Astrocyte (in vitro differentiated cells and primary cell): ENCODE measurements at regions not wholly inside any gene's neighbourhood (a gene's known extent, or its start where the extent isn't known, plus 50 kb on each side); places are given as distances from the start of the nearest gene placed in this dataset.

Experiments used
- EZH2 ChIP-seq: IDR thresholded peaks from 2 replicates; pipeline ENCODE4 v1.6.1; 2012; ENCODE audit warnings: mild to moderate bottlenecking, low read length, inconsistent platforms; ENCODE audit not compliant: insufficient read depth
- TF ChIP-seq, protein P1 (sequence below): IDR thresholded peaks from 2 replicates; pipeline ENCODE4 v1.5.1; 2011; ENCODE audit warnings: low read depth, mild to moderate bottlenecking, inconsistent platforms, low read length, moderate library complexity; ENCODE audit not compliant: insufficient read depth

DNA sequence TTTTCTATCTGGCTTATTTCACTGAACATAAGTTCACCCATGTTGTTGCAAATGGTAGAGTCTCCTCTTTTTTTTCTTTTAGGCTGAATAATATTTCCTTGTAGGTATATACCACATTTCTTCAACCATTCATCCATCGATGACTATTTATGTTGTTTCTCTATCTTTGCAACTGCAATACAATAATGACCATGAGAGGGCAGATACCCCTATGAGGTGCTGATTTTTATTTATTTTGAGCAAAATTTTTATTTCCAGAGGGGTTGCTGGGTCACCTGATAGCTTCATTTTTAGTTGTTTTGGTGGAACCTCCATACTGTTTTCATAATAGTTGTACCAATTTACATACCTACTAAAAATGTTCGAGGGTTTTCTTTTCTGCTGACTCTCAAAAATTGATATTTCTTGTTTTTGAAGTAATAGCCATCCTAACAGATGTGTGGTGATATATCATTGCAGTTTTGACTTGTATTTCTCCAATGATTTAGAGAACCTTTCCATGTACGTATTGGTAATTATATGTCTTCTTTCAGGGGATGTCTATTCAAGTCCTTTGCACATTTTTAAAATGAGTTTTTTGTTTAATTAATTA is 1697.0 kb downstream of the PCDH7 start:
- TF ChIP-seq, protein P1, sequence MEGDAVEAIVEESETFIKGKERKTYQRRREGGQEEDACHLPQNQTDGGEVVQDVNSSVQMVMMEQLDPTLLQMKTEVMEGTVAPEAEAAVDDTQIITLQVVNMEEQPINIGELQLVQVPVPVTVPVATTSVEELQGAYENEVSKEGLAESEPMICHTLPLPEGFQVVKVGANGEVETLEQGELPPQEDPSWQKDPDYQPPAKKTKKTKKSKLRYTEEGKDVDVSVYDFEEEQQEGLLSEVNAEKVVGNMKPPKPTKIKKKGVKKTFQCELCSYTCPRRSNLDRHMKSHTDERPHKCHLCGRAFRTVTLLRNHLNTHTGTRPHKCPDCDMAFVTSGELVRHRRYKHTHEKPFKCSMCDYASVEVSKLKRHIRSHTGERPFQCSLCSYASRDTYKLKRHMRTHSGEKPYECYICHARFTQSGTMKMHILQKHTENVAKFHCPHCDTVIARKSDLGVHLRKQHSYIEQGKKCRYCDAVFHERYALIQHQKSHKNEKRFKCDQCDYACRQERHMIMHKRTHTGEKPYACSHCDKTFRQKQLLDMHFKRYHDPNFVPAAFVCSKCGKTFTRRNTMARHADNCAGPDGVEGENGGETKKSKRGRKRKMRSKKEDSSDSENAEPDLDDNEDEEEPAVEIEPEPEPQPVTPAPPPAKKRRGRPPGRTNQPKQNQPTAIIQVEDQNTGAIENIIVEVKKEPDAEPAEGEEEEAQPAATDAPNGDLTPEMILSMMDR = peak; percentile 27
- no peak for TF ChIP-seq EZH2
